GM12873 (cell line): ENCODE measurements at regions not wholly inside any gene's neighbourhood (a gene's known extent, or its start where the extent isn't known, plus 50 kb on each side); places are given as distances from the start of the nearest gene placed in this dataset.

Experiments
- CTCF ChIP-seq: IDR thresholded peaks from 2 replicates; pipeline ENCODE4 v1.5.1; 2012; ENCODE audit warnings: low read depth, mild to moderate bottlenecking, moderate library complexity, low read length, control low read depth; ENCODE audit not compliant: insufficient read depth; ENCODE audit errors: missing control alignments

DNA sequence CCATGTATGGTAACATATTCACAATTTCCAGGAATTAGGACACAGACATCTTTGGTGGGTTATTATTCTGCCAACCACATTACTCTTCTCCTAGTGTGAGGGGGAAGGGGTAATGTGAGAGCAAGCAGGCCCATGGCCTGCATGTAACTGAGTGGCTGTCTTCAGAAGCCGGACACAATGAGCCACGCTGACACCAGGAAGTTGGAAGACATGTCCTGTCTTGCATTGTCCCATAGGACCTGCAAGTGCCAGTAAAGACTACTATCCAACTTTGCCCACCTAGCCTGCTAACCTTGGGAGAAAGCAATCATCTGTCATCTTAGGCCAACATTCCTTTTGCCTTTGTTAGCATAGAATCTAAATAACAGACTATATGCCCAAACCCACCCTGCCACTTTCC, 86.2 kb upstream of the SH3BP4 start:
- no peak for TF ChIP-seq CTCF

GRCh38 chr2:234865040-234865439, 86.8 kb upstream of the SH3BP4 start:
- TF ChIP-seq CTCF: no peak

DNA sequence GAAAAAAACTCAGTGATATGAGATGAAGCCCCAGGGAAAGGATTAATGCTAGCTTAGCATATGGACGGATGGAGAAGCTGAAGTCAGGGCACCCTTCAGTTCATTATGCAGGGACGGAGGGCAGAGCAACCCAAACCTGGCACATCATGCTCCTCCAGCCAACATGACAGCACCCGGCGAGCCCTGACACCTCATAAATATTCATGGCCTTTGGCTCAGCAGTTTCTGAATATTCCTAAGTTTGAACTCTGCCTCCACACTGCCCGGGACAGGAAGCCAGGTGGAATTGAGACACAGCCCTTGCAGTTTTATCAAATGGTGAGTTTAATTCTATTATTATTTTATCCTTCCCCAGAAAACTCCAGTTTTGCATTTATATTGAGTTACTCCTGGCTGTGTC, 87.3 kb upstream of the SH3BP4 start:
- TF ChIP-seq CTCF: no peak

- TF ChIP-seq CTCF: no peak
Observed at GRCh38 chr2:234863043-234863934, 88.5 kb upstream of the SH3BP4 start.

- TF ChIP-seq CTCF: no peak
Observed at GRCh38 chr2:234861841-234862735, 89.7 kb upstream of the SH3BP4 start.

- TF ChIP-seq CTCF: no peak
Observed at GRCh38 chr2:234858790-234859329, 93.0 kb upstream of the SH3BP4 start.

GRCh38 chr2:234858145-234858544, 93.7 kb upstream of the SH3BP4 start:
- TF ChIP-seq CTCF: no peak
